OCI-LY3 (cell line): ENCODE measurements at regions not wholly inside any gene's neighbourhood (a gene's known extent, or its start where the extent isn't known, plus 50 kb on each side); places are given as distances from the start of the nearest gene placed in this dataset.

Experiments used
- EZH2phosphoT487 ChIP-seq: fragments of 200-600 bp; shearing (Covaris generic); IDR thresholded peaks from 2 replicates; pipeline ENCODE4 v1.6.1; 2018; ENCODE audit warnings: antibody characterized with exemption, mixed run types, low read depth
- TF ChIP-seq, protein P1 (sequence below): fragments of 200-600, 300-600 bp; sonication (generic); IDR thresholded peaks from 2 replicates; pipeline ENCODE4 v1.5.1; 2014; ENCODE audit warnings: antibody characterized with exemption, low read length, low read depth

GRCh38 chr5:87030699-87031098 lies 237.0 kb upstream of the RASA1 start:
- TF ChIP-seq, protein P1, sequence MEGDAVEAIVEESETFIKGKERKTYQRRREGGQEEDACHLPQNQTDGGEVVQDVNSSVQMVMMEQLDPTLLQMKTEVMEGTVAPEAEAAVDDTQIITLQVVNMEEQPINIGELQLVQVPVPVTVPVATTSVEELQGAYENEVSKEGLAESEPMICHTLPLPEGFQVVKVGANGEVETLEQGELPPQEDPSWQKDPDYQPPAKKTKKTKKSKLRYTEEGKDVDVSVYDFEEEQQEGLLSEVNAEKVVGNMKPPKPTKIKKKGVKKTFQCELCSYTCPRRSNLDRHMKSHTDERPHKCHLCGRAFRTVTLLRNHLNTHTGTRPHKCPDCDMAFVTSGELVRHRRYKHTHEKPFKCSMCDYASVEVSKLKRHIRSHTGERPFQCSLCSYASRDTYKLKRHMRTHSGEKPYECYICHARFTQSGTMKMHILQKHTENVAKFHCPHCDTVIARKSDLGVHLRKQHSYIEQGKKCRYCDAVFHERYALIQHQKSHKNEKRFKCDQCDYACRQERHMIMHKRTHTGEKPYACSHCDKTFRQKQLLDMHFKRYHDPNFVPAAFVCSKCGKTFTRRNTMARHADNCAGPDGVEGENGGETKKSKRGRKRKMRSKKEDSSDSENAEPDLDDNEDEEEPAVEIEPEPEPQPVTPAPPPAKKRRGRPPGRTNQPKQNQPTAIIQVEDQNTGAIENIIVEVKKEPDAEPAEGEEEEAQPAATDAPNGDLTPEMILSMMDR: no peak
- no peak for TF ChIP-seq EZH2phosphoT487
